Cardiac septum (tissue), 1 donor: ENCODE measurements at regions not wholly inside any gene's neighbourhood (a gene's known extent, or its start where the extent isn't known, plus 50 kb on each side); places are given as distances from the start of the nearest gene placed in this dataset.

Experiments used
- DNase-seq: peaks from one replicate; pipeline ENCODE4 v3.0.0-alpha.2; 2020; ENCODE audit warnings: low spot score
- intact Hi-C: fragments of 100-400 bp; cut with DNase I; formaldehyde crosslinking; loops from one replicate; pipeline ENCODE4 v1.14.0; 2022
- donor health status: DM: no; HTN: no; CAD: no.

GRCh38 chr12:4009979-4010704, 136.9 kb upstream of the PARP11 start:
- intact Hi-C loops, result no loop called here
- DNase-seq, result no peak

- intact Hi-C loops, result no loop called here
- DNase-seq, result no peak
These were observed 133.5 kb upstream of the PARP11 start for GRCh38 chr12:4006743-4007142.

GRCh38 chr12:4005851-4006430, 132.7 kb upstream of the PARP11 start:
- intact Hi-C loops, result no loop called here
- no peak for DNase-seq

- intact Hi-C loops, result no loop called here
- no peak for DNase-seq
These were observed 130.4 kb upstream of the PARP11 start for GRCh38 chr12:4003576-4003975.

GRCh38 chr12:4002601-4003000, 129.4 kb upstream of the PARP11 start:
- intact Hi-C loops, result no loop called here
- no peak for DNase-seq

GRCh38 chr12:4001841-4002240, 128.6 kb upstream of the PARP11 start:
- no peak for DNase-seq
- intact Hi-C loops, result no loop called here

GRCh38 chr12:4001031-4001430, 127.8 kb upstream of the PARP11 start:
- intact Hi-C loops, result no loop called here

GRCh38 chr12:3999904-4000303, 126.7 kb upstream of the PARP11 start:
- intact Hi-C loops, result loop anchor here (5.0 kb wide), 1 partner anchor 37 kb away; no protein-coding TSS in a partner anchor
- no peak for DNase-seq

More at GRCh38 chr12:4001031-4001430, 127.8 kb upstream of the PARP11 start:
- DNase-seq, result no peak

- intact Hi-C loops, result loop anchor here (5.0 kb wide), 1 partner anchor 38 kb away; no protein-coding TSS in a partner anchor
- DNase-seq, result no peak
These were observed 126.0 kb upstream of the PARP11 start for GRCh38 chr12:3998968-3999792.

- intact Hi-C loops, result loop anchor here (5.0 kb wide), 1 partner anchor 39 kb away; no protein-coding TSS in a partner anchor
- no peak for DNase-seq
These were observed 125.2 kb upstream of the PARP11 start for GRCh38 chr12:3998397-3998796.

GRCh38 chr12:3996322-3996721, 123.1 kb upstream of the PARP11 start:
- intact Hi-C loops, result loop anchor here (5.0 kb wide), 1 partner anchor 41 kb away; no protein-coding TSS in a partner anchor
- DNase-seq, result no peak

GRCh38 chr12:3995306-3995705, 122.1 kb upstream of the PARP11 start:
- DNase-seq, result no peak
- intact Hi-C loops, result loop anchor here (2.0 to 5.0 kb wide), 2 partner anchors 42 to 281 kb away; no protein-coding TSS in a partner anchor

- intact Hi-C loops, result loop anchor here (2.0 kb wide), 1 partner anchor 282 kb away; no protein-coding TSS in a partner anchor
- DNase-seq, result no peak
These were observed 121.3 kb upstream of the PARP11 start for GRCh38 chr12:3994500-3994899.

- intact Hi-C loops, result no loop called here
- no peak for DNase-seq
These were observed 119.7 kb upstream of the PARP11 start for GRCh38 chr12:3992945-3993344.

- intact Hi-C loops, result no loop called here
- DNase-seq, result no peak
These were observed 118.8 kb upstream of the PARP11 start for GRCh38 chr12:3991798-3992580.

GRCh38 chr12:3990501-3991280, 117.5 kb upstream of the PARP11 start:
- intact Hi-C loops, result no loop called here
- DNase-seq, result no peak

GRCh38 chr12:3989218-3989550, 116.0 kb upstream of the PARP11 start:
- no peak for DNase-seq
- intact Hi-C loops, result no loop called here

GRCh38 chr12:3988519-3989217, 115.5 kb upstream of the PARP11 start:
- DNase-seq, result no peak
- intact Hi-C loops, result no loop called here
